Urothelium cell line (cell line): ENCODE measurements at regions not wholly inside any gene's neighbourhood (a gene's known extent, or its start where the extent isn't known, plus 50 kb on each side); places are given as distances from the start of the nearest gene placed in this dataset.

Source experiments
- DNase-seq: peaks from one replicate; pipeline ENCODE4 v3.0.0; 2011; ENCODE audit warnings: low spot score, mixed read lengths
- FAIRE-seq: peaks from 2 replicates; lab custom pipeline; 2011; peaks lifted over from hg19 to GRCh38; lab: Jason Lieb, UNC

GRCh38 chr7:133190172-133190528, 62.7 kb upstream of the EXOC4 start:
- FAIRE-seq (no peak), DNase-seq (no peak)

DNA sequence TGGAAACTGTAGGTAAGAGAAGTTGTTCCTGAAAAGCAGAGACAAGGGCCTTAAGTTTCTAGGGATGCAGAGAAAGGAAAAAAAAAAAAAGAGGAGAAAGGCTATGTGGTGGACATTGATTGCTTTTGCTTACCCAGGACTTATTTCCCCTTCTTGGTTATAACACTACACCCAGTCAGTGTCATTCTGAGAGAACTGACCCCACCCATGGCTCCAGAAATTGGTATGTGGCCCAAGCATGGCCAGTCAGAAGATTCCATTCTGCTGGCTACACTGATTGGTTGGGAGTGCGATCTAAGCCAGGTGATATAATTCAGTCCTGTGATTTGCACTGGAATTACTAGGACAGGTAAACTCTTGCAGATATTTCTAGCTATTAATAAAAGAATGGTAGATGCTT, 62.2 kb upstream of the EXOC4 start:
- FAIRE-seq (no peak), DNase-seq (no peak)

DNA sequence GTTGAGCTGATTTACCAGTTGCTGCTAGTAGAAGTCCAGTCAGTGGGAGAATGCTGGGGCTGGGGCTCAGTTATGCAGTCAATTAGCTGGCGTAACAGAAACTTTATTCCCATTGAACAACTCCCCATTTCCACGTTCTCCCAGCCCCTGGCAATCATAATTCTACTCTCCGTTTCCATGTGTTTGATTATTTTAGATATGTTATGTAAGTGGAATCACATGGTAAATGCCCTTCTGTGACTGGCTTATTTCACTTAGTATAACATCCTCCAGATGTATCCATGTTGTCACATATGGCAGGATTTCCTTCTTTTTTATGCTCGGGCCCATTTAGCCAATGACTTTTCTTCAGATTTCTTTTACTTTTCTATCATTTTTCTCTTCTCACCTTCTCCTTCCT, 61.1 kb upstream of the EXOC4 start:
- no peak for DNase-seq
- FAIRE-seq: no peak

DNA sequence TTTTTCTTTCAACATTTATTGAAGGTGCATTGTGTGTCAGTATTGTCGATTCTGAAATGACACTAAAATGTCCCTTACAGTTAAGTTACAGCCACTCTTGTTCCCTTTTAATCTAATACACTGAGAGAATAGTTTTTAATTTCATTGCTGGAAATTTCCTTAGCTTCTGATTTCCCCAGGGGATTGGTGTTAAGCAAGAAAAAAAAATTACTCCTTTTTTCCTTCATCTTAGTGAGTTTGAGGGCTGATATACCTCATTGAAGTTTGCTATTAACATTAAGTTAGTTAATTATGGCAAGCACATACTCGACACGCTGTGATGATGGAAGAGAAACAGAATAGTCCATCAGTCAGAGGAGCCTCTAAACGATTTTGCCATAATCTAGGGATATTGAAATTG, 57.0 kb upstream of the EXOC4 start:
- no peak for FAIRE-seq
- no peak for DNase-seq

- DNase-seq (no peak), FAIRE-seq (no peak)
Observed at GRCh38 chr7:133196856-133197612, 55.8 kb upstream of the EXOC4 start.

GRCh38 chr7:133197972-133198544, 54.8 kb upstream of the EXOC4 start:
- FAIRE-seq (no peak), DNase-seq (no peak)

GRCh38 chr7:133199831-133200230, 53.0 kb upstream of the EXOC4 start:
- DNase-seq (no peak), FAIRE-seq (no peak)

- DNase-seq (no peak), FAIRE-seq (no peak)
Observed at GRCh38 chr7:133201470-133201869, 51.4 kb upstream of the EXOC4 start.

- DNase-seq: no peak
- FAIRE-seq: no peak
Observed at GRCh38 chr7:133202942-133203341, 49.9 kb upstream of the EXOC4 start.
